Neuronal stem cell (in vitro differentiated cells): ENCODE measurements at regions not wholly inside any gene's neighbourhood (a gene's known extent, or its start where the extent isn't known, plus 50 kb on each side); places are given as distances from the start of the nearest gene placed in this dataset.

Source experiments
- DNase-seq: peaks from one replicate; pipeline ENCODE4 v3.0.0-alpha.2; 2013; ENCODE audit warnings: low spot score
- H2AFZ ChIP-seq: one replicate; pipeline ENCODE4 v1.6.1; 2013; ENCODE audit warnings: mild to moderate bottlenecking, low read length, inconsistent platforms
- H2AK5ac ChIP-seq: 2 replicates; pipeline ENCODE4 v1.6.1; 2013; ENCODE audit warnings: low read depth, mild to moderate bottlenecking, inconsistent platforms, low read length, moderate library complexity, mixed read lengths
- H2BK120ac ChIP-seq: 2 replicates; pipeline ENCODE4 v1.6.1; 2013; ENCODE audit warnings: low read depth, mild to moderate bottlenecking, inconsistent platforms, low read length, moderate library complexity, mixed read lengths
- H2BK12ac ChIP-seq: one replicate; pipeline ENCODE4 v1.6.1; 2013; ENCODE audit warnings: low read length, inconsistent platforms
- H2BK15ac ChIP-seq: 2 replicates; pipeline ENCODE4 v1.6.1; 2013; ENCODE audit warnings: mild to moderate bottlenecking, low read length, inconsistent platforms, mixed read lengths
- H2BK5ac ChIP-seq: one replicate; pipeline ENCODE4 v1.6.1; 2013; ENCODE audit warnings: inconsistent platforms, mild to moderate bottlenecking, low read length, moderate library complexity
- H3K14ac ChIP-seq: one replicate; pipeline ENCODE4 v1.6.1; 2013; ENCODE audit warnings: low read length, inconsistent platforms
- H3K18ac ChIP-seq: 2 replicates; pipeline ENCODE4 v1.6.1; 2013; ENCODE audit warnings: low read length, inconsistent platforms
- H3K23ac ChIP-seq: 2 replicates; pipeline ENCODE4 v1.6.1; 2013; ENCODE audit warnings: low read depth, mild to moderate bottlenecking, mixed read lengths, low read length, inconsistent platforms; ENCODE audit not compliant: poor library complexity
- H3K27ac ChIP-seq: replicated peaks from 3 replicates; pipeline ENCODE4 v1.5.1; 2013; ENCODE audit warnings: low read length, inconsistent platforms
- H3K27me3 ChIP-seq, 3 experiments: 2 replicates each; pipeline ENCODE4 v1.6.1; 2013; ENCODE audit warnings: low read length in 3 of 3, mild to moderate bottlenecking in 2 of 3, inconsistent platforms in 1 of 3, low read depth in 1 of 3, mixed read lengths in 1 of 3, moderate library complexity in 1 of 3; ENCODE audit not compliant: control insufficient read depth in 3 of 3, insufficient read depth in 3 of 3
- H3K36me3 ChIP-seq, 2 donors: replicated peaks in 1 of 2; 2 replicates each; pipeline ENCODE4 v1.6.1; 2013; ENCODE audit warnings: low read length in 2 of 2; ENCODE audit not compliant: control insufficient read depth in 2 of 2, insufficient read depth in 2 of 2
- H3K4ac ChIP-seq: 2 replicates; pipeline ENCODE4 v1.6.1; 2013; ENCODE audit warnings: inconsistent platforms, mild to moderate bottlenecking, low read length, moderate library complexity
- H3K4me1 ChIP-seq, 2 donors: 1 replicate in 1 of 2; 2 replicates in 1 of 2; pipeline ENCODE4 v1.6.1; 2013; ENCODE audit warnings: low read length in 2 of 2, low read depth in 1 of 2; ENCODE audit not compliant: control insufficient read depth in 2 of 2, insufficient read depth in 1 of 2
- H3K4me2 ChIP-seq: one replicate; pipeline ENCODE4 v1.6.1; 2013; ENCODE audit warnings: mild to moderate bottlenecking, low read length, inconsistent platforms; ENCODE audit not compliant: insufficient read depth, poor library complexity, severe bottlenecking
- H3K4me3 ChIP-seq, 2 donors: 2 replicates each; pipeline ENCODE4 v1.5.1; 2013; ENCODE audit warnings: low read length in 2 of 2, mild to moderate bottlenecking in 2 of 2, inconsistent platforms in 1 of 2, moderate library complexity in 1 of 2
- H3K79me1 ChIP-seq: one replicate; pipeline ENCODE4 v1.6.1; 2013; ENCODE audit warnings: low read depth, mild to moderate bottlenecking, inconsistent platforms, low read length, moderate library complexity
- H3K9ac ChIP-seq: one replicate; pipeline ENCODE4 v1.6.1; 2013; ENCODE audit warnings: mild to moderate bottlenecking, low read depth, low read length, inconsistent platforms; ENCODE audit not compliant: poor library complexity
- H3K9me3 ChIP-seq, 2 donors: replicated peaks in 1 of 2; 2 replicates each; pipeline versions ENCODE3 to v1.6.1; 2013; ENCODE audit warnings: low read length in 2 of 2, mild to moderate bottlenecking in 2 of 2, inconsistent platforms in 1 of 2, low read depth in 1 of 2, mixed read lengths in 1 of 2, moderate library complexity in 1 of 2; ENCODE audit not compliant: control insufficient read depth in 2 of 2, insufficient read depth in 1 of 2
- H4K8ac ChIP-seq: one replicate; pipeline ENCODE4 v1.6.1; 2013; ENCODE audit warnings: low read depth, mild to moderate bottlenecking, inconsistent platforms, low read length, moderate library complexity
- H4K91ac ChIP-seq: one replicate; pipeline ENCODE4 v1.6.1; 2013; ENCODE audit warnings: low read length, low read depth, mild to moderate bottlenecking, inconsistent platforms; ENCODE audit not compliant: poor library complexity
- WGBS, 2 donors: extraction: QIAGEN DNeasy Blood & Tissue Kit; methylation state at CpG; one replicate each; pipeline ENCODE4 v1.1.7; 2013; ENCODE audit warnings: missing lambda C conversion rate in 2 of 2, mixed read lengths in 1 of 2; ENCODE audit not compliant: insufficient read length in 2 of 2, insufficient replicate concordance in 1 of 2; ENCODE audit errors: extremely low coverage in 2 of 2; 5-methylcytosine and 5-hydroxymethylcytosine counted together

- no peak overlapping the region for H3K14ac ChIP-seq
- H3K27me3 ChIP-seq: no peaks in the 10 kb centered on the region
- H3K9me3 ChIP-seq: no peaks in the 10 kb centered on the region
- H2AK5ac ChIP-seq: no peak overlapping the region
- H3K36me3 ChIP-seq: no peaks in the 10 kb centered on the region
- DNase-seq: no peak
- H3K18ac ChIP-seq: no peak overlapping the region
- WGBS, 2 donors: no CpG with 5 or more reads among the region's 3 CpGs
- H3K9ac ChIP-seq: no peak overlapping the region
- H3K79me1 ChIP-seq: no peaks in the 10 kb centered on the region
- H3K4me2 ChIP-seq: no peak overlapping the region
- H3K23ac ChIP-seq: no peak overlapping the region
- peak overlapping the region; percentile 11 for H2AFZ ChIP-seq
- H3K4me3 ChIP-seq: no peak overlapping the region
- H3K4me1 ChIP-seq: no peaks in the 10 kb centered on the region
- no peak overlapping the region for H2BK5ac ChIP-seq
- H3K27ac ChIP-seq: no peak overlapping the region
- no peak overlapping the region for H2BK12ac ChIP-seq
- no peak overlapping the region for H2BK120ac ChIP-seq
- H4K8ac ChIP-seq: no peak overlapping the region
- no peak overlapping the region for H3K4ac ChIP-seq
- H4K91ac ChIP-seq: no peak overlapping the region
- no peak overlapping the region for H2BK15ac ChIP-seq
Observed at GRCh38 chr4:135824759-135825296, 1623.2 kb upstream of the PABPC4L start.

- no peaks in the 10 kb centered on the region for H3K79me1 ChIP-seq
- no peak overlapping the region for H2AK5ac ChIP-seq
- H2AFZ ChIP-seq: no peak overlapping the region
- H3K36me3 ChIP-seq: no peaks in the 10 kb centered on the region
- no peak overlapping the region for H3K27ac ChIP-seq
- no peak overlapping the region for H2BK120ac ChIP-seq
- no peak overlapping the region for H2BK5ac ChIP-seq
- H3K4ac ChIP-seq: no peak overlapping the region
- no peak overlapping the region for H3K4me2 ChIP-seq
- H2BK12ac ChIP-seq: no peak overlapping the region
- no peaks in the 10 kb centered on the region for H3K9me3 ChIP-seq
- no peaks in the 10 kb centered on the region for H3K27me3 ChIP-seq
- H4K8ac ChIP-seq: no peak overlapping the region
- H3K4me3 ChIP-seq: no peak overlapping the region
- H3K18ac ChIP-seq: no peak overlapping the region
- no CpG with 5 or more reads among the region's 3 CpGs for WGBS, 2 donors
- no peak overlapping the region for H3K14ac ChIP-seq
- H3K23ac ChIP-seq: no peak overlapping the region
- H3K4me1 ChIP-seq: no peaks in the 10 kb centered on the region
- H4K91ac ChIP-seq: no peak overlapping the region
- DNase-seq: no peak
- no peak overlapping the region for H3K9ac ChIP-seq
- no peak overlapping the region for H2BK15ac ChIP-seq
Observed at GRCh38 chr4:135804785-135805184, 1603.2 kb upstream of the PABPC4L start.

- Histone ChIP-seq H3K79me1 (no peaks in the 10 kb centered on the region), H3K36me3 (no peaks in the 10 kb centered on the region), H4K91ac (no peak overlapping the region), H3K9me3 (no peaks in the 10 kb centered on the region), H3K9ac (no peak overlapping the region), H2BK5ac (no peak overlapping the region), H3K4me3 (no peak overlapping the region), H3K18ac (no peak overlapping the region), H3K27me3 (no peaks in the 10 kb centered on the region), H4K8ac (no peak overlapping the region), H3K4me1 (no peaks in the 10 kb centered on the region), H2AK5ac (no peak overlapping the region), H2AFZ (no peak overlapping the region), H3K4me2 (no peak overlapping the region), H3K23ac (no peak overlapping the region), H2BK15ac (no peak overlapping the region), H2BK12ac (no peak overlapping the region), H3K4ac (no peak overlapping the region), H3K14ac (no peak overlapping the region), H2BK120ac (no peak overlapping the region), H3K27ac (no peak overlapping the region)
- no CpG with 5 or more reads among the region's 1 CpG for WGBS, 2 donors
- DNase-seq: no peak
Observed at GRCh38 chr4:135777361-135777760, 1575.8 kb upstream of the PABPC4L start.

GRCh38 chr4:135775909-135776308 lies 1574.3 kb upstream of the PABPC4L start:
- H2BK120ac ChIP-seq: no peak overlapping the region
- no peak overlapping the region for H3K4me3 ChIP-seq
- H3K27me3 ChIP-seq: no peaks in the 10 kb centered on the region
- H4K91ac ChIP-seq: no peak overlapping the region
- H2BK5ac ChIP-seq: no peak overlapping the region
- no peaks in the 10 kb centered on the region for H3K36me3 ChIP-seq
- no peak overlapping the region for H3K14ac ChIP-seq
- no peak overlapping the region for H2AK5ac ChIP-seq
- H3K27ac ChIP-seq: no peak overlapping the region
- H2AFZ ChIP-seq: no peak overlapping the region
- no peak overlapping the region for H2BK15ac ChIP-seq
- H3K9me3 ChIP-seq: no peaks in the 10 kb centered on the region
- DNase-seq: no peak
- H3K23ac ChIP-seq: no peak overlapping the region
- no CpG with 5 or more reads among the region's 1 CpG for WGBS, 2 donors
- H3K4me1 ChIP-seq: no peaks in the 10 kb centered on the region
- H3K4ac ChIP-seq: no peak overlapping the region
- H4K8ac ChIP-seq: no peak overlapping the region
- H3K79me1 ChIP-seq: no peaks in the 10 kb centered on the region
- H3K9ac ChIP-seq: no peak overlapping the region
- no peak overlapping the region for H3K4me2 ChIP-seq
- H3K18ac ChIP-seq: no peak overlapping the region
- H2BK12ac ChIP-seq: no peak overlapping the region
